ENCODE measurements at regions not wholly inside any gene's neighbourhood (a gene's known extent, or its start where the extent isn't known, plus 50 kb on each side); places are given as distances from the start of the nearest gene placed in this dataset.

DNA sequence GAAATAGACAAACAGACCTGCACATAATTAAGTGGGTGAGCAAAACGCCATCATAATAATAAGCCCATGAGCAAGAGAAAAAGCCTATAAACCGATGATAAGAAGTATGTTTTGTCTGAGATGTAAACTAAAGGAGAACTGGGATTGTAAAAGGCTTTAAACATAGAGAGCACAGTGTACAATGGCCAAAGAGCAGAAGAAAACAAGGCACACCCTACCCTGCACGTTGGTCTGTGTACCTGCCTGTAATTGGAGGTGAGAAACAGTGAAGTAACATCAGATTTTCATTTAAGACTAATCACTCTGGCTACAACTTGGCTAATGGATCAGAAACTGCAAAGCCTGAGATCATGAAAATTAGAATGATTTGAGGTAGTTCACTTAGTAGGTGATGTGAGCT lies 1094.7 kb upstream of the GYPC start:
- no peak for TF ChIP-seq CTCF (conservative IDR thresholded peaks at IDR 0.05)
- TF ChIP-seq EZH2 (IDR thresholded peaks at IDR 0.05; ENCODE audit: low read depth): no peak

Measured in PC-9 (cell line).